Loucy (cell line): ENCODE measurements at regions not wholly inside any gene's neighbourhood (a gene's known extent, or its start where the extent isn't known, plus 50 kb on each side); places are given as distances from the start of the nearest gene placed in this dataset.

ENCODE experiments used
- EZH2phosphoT487 ChIP-seq: fragments of 200-600 bp; IDR thresholded peaks from 2 replicates; pipeline ENCODE4 v1.6.1; 2018; ENCODE audit warnings: antibody characterized with exemption, mild to moderate bottlenecking, moderate library complexity, borderline replicate concordance
- TF ChIP-seq, protein P1 (sequence below): fragments of 200-600 bp; sonication (generic); conservative IDR thresholded peaks from 2 replicates; pipeline ENCODE4 v1.5.1; 2014; ENCODE audit warnings: mild to moderate bottlenecking, antibody characterized with exemption, low read length

DNA sequence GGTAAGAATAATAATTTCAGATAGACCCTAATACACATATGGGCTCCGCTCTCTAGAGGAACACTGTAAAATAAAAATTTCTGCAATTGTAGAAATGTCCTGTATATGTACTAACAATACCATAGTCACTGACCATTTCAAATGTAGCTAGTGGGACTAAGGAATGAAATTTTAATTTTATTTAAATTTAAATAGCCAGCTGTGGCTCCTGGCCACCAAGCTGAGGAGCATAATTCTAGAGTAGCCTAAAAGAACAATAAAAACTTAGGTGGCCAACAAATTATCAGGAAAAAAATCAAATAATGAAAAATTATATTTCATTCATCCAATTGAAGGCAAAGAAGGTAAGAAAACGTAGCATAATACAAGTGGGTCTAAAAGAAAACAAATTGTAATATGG is 240.9 kb upstream of the MIR17HG start:
- TF ChIP-seq, protein P1, sequence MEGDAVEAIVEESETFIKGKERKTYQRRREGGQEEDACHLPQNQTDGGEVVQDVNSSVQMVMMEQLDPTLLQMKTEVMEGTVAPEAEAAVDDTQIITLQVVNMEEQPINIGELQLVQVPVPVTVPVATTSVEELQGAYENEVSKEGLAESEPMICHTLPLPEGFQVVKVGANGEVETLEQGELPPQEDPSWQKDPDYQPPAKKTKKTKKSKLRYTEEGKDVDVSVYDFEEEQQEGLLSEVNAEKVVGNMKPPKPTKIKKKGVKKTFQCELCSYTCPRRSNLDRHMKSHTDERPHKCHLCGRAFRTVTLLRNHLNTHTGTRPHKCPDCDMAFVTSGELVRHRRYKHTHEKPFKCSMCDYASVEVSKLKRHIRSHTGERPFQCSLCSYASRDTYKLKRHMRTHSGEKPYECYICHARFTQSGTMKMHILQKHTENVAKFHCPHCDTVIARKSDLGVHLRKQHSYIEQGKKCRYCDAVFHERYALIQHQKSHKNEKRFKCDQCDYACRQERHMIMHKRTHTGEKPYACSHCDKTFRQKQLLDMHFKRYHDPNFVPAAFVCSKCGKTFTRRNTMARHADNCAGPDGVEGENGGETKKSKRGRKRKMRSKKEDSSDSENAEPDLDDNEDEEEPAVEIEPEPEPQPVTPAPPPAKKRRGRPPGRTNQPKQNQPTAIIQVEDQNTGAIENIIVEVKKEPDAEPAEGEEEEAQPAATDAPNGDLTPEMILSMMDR: no peak
- no peak for TF ChIP-seq EZH2phosphoT487
